Urothelium cell line (cell line): ENCODE measurements at regions not wholly inside any gene's neighbourhood (a gene's known extent, or its start where the extent isn't known, plus 50 kb on each side); places are given as distances from the start of the nearest gene placed in this dataset.

Experiments used
- DNase-seq: peaks from one replicate; pipeline ENCODE4 v3.0.0; 2011; ENCODE audit warnings: low spot score, mixed read lengths
- FAIRE-seq: peaks from 2 replicates; lab custom pipeline; 2011; peaks lifted over from hg19 to GRCh38; lab: Jason Lieb, UNC

DNA sequence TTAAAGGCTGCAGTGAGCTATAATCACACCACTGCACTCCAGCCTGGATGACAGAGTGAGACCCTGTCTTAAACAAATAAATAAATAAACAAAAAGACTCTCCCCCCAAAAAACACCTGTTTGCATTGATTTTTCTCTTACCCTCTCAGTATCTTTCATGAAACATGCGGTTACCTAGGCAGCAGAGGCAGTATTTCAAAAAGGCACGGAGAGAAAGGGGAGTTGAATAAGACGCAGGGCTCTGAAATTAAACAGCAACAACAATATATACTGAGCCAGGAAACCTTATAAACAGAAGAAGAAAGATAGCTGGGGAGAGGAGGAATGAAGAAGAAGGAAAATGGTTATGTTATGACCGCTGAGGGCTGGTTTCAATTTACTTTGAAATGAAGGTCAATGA is 277.6 kb downstream of the BTG1 start:
- DNase-seq (no peak), FAIRE-seq (no peak)

GRCh38 chr12:91866566-91866965 is 279.1 kb downstream of the BTG1 start:
- DNase-seq = no peak
- FAIRE-seq = no peak

- no peak for FAIRE-seq
- DNase-seq = no peak
Observed at GRCh38 chr12:91863702-91864101, 281.9 kb downstream of the BTG1 start.

GRCh38 chr12:91861554-91861953 is 284.1 kb downstream of the BTG1 start:
- no peak for FAIRE-seq
- DNase-seq = no peak

GRCh38 chr12:91859347-91859746 is 286.3 kb downstream of the BTG1 start:
- no peak for FAIRE-seq

GRCh38 chr12:91857813-91858542 is 287.7 kb downstream of the BTG1 start:
- DNase-seq = no peak
- no peak for FAIRE-seq

More at GRCh38 chr12:91859347-91859746, 286.3 kb downstream of the BTG1 start:
- no peak for DNase-seq

DNA sequence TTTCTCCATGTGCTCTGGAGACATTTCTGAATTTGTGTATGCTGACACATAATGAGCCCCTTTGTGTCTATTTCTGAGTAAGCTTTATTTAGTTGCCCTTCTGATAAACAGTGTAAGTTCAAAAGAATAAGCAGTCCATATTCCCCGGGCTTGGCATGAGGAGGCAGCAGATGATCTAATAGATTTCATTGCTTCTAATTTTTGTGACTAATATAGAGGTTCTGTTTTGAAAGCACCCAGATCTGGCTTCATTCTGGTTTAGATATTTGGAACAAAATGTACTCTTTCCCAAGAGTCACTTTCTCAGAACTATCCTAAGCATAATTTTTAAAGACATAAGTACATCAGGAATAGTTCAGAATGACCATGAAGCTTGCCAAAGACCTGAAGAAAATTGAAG is 290.9 kb downstream of the BTG1 start:
- DNase-seq (no peak), FAIRE-seq (no peak)

- no peak for DNase-seq
- FAIRE-seq = no peak
Observed at GRCh38 chr12:91853350-91854127, 292.1 kb downstream of the BTG1 start.

DNA sequence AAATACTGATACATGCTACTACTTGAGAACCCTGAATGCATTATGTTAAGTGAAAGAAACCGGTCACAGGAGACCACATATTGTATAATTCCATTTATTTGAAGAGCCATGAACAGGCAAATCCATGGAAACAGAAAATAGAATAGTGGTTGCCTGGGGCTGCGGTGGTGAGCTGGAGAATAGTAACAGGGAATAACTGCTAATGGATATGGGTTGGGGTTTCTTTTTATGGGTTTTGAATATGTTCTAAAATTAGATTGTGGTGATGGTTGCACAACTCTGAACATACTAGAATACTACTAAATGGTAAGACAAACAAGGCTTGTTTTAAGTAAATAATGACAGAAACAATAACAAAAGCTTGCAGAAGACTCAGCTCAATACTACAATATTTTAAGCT is 293.0 kb downstream of the BTG1 start:
- FAIRE-seq (no peak), DNase-seq (no peak)

DNA sequence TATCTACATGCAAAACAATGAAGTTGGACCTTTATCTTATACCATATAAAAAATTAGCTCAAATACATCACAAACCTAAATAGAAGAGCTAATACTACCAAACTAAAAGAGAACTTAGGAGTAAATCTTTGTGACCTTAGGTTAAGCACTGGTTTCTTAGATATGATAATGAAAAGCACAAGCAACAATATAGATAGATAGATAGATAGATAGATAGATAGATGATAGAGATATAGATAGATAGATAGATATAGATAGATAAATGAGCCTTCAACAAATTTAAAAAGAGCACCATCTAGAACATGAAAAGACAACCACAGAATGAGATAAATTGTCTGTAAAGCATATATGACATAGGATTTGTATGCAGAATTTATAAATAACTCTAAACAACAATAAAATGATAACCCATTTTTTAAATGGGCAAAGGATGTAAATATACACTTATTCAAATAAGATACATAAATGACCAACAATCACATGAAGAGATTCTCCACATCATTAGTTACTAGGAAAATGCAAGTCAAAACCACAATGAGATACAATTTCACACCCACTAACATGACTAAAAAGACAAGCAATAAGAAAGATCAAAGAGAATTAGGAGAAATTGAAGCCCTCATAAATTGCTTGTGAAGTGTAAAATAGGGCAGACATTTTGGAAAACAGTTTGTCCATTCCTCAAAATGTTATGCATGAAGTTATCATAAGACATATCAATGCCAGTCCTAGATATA is 293.7 kb downstream of the BTG1 start:
- FAIRE-seq (no peak), DNase-seq (no peak)

DNA sequence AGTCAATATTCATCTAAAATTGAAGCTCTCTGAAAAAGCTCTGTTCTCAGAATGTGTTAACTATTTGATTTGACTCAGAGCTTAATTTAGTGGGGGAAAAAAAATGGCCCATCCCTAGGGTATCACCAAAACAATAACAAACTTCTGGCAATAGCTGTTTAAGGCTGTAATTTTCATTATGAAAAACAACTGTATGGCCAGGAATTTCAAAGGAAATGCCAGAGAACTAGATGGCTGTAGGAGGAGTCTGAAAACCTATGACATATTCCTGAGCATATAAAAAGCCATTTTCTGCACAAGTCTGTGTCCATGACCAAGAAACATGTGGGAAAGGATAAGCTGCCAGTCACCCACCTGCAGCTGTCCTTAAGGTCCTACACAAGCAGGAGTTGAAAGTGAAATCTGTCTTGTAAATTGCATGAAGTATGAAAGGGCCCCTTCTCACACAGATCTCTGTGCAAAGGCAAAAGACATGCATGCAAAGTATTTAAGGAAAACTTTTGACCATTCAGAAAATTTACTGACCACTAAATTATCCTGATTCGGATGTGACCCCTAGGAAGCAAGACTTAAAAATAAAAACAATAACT is 299.1 kb downstream of the BTG1 start:
- FAIRE-seq = no peak
- DNase-seq = no peak

DNA sequence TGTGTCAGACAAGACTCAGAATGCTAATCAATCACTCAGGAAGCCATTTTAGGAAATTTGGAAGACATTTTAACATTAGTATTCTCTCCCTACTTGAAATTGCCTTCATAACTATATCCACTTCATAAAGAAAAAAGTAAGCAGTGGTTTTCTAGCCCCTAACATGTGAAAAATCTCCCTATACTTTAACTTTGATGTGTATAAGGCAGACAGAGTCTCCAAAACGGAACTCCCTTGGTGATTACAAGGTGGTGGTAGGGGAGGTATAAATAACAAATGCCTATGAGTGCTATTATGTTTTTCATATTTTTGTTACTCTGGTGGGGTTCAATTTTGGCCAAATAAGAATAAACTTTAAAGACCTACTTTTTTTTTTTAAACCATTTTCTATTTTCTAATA is 300.3 kb downstream of the BTG1 start:
- FAIRE-seq = no peak

DNA sequence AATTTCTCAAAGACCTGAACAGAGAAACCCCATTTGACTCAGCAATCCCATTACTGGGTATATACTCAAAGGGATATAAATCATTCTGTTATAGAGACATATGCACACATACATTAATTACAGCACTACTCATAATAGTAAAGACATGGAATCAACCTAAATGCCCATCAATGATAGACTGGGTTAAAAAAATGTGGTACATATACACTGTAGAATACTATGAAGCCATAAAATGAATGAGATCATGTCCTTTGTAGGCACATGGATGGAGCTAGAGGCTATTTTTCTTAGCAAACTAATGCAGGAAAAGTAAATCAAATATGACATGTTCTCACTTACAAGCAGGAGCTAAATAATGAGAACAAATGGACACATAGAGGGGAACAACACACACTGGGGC is 303.8 kb downstream of the BTG1 start:
- FAIRE-seq (no peak), DNase-seq (no peak)

More for the DNA sequence above, 300.3 kb downstream of the BTG1 start:
- no peak for DNase-seq

DNA sequence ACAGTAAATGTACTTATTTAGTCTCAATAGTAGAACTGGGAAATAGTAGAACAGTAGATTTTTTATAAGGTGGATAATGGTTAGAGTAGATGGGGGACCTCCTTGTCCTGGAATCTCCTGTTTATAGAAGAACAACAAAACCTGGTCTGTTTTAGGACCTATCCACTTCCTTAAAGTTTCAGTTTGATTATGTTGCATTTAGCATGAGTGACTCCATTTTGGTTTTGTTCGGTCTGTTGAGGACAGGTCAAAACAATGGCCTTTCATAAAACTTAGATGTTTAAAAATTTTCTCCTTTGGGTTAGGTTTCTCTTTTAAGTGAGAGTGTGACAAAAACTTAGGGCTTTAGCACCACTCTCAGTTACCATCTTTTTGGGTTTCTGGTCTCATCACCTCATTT is 308.9 kb downstream of the BTG1 start:
- FAIRE-seq (no peak), DNase-seq (no peak)

DNA sequence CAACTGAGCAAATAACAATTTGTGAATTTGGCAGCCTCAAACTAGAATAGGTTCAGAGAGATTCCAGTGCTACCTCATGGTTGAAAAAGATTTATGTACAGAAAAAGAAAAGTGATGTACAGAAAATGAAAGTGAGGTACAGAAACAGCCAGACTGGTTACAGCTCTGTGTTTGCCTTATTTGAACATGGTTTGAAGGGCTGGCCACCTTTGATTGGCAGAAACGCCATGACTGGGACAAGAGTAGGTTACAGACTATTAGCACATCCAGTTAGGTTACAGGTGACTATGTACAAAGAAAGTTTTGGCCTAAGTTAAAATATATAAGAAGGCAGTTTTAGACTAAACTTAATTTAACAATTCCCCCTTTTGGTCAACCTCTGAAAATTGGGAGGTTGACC is 309.4 kb downstream of the BTG1 start:
- no peak for FAIRE-seq
- no peak for DNase-seq

DNA sequence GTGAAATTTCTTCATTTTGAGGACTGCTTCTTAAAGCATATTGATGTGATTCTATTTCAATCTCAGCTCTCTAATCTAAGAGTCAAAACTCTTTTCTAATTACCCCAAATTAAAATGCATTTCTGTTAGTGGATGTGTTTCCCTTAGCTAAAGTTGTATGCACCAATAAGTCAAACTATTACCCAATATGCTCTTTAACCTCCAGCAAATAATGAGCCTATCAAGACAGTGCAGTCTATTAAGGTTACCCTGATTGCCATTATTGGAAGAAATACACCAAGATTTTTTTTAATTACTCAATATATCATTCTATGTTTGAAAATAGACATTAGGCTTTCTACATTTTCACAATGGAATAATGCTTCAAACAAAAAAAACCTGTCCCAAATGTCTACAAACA is 310.0 kb downstream of the BTG1 start:
- DNase-seq = no peak
- FAIRE-seq = no peak

DNA sequence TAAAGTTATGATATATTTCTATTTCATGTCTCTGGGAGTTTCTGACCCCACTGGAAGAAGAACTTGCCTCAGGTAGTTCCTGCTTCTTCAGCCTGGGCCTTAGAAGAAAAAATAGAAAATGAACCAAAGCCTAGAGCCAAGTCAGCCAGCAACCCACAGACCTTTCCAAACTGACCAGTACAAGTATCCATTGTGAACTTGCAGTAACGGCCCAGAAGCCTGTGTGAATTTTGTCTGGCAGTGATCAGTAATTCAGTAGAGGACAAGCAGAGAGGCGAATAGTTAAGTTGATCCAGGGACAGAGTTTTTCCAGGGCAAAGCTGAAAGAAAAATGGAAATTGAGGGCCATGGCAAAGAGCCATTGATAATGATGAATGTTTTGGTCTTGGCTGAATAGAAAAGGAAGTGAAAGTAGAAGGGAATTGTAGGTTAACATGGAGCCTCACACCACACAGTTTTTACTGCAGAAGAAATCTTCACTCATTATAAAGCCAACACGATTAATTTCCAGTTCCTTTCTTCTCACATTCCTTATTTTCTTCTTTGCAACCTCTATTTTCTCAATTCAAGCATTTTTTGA is 311.8 kb downstream of the BTG1 start:
- no peak for FAIRE-seq

DNA sequence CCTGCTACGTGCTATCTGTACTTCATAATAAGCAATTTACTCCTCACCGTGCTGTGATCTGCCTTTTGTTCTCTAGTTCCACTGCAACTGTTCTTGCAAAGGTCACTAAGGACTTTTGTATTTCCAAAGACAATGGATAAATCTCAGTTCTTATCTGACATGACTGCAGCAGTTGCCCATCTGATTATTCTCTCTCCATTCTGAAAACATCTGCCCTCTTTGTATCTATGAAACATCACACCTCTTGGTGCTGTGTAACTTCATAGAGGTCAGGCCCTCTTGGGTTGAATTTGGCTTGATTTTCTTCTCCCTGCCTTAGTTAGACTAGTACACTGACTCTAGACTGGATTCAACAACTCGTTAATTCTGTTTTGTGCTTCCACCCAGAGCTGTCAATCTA is 319.6 kb downstream of the BTG1 start:
- DNase-seq (no peak), FAIRE-seq (no peak)

More for the DNA sequence above, 311.8 kb downstream of the BTG1 start:
- no peak for DNase-seq

- FAIRE-seq (no peak), DNase-seq (no peak)
Observed at GRCh38 chr12:91824991-91825390, 320.7 kb downstream of the BTG1 start.

DNA sequence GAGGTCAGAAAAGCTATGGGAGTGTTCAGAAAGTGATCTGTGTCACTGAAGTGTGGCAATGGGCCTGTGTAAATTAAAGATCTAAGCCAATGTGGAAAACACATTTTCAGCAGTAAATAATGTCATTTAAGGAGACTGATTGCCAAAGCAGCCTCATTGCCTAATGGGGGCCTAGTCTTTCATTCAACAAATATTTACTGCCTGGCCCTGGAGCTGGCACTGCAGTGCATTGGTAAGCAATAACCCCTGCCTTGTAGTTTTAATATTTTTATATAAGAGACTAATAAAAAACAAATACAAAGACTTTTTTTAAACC is 326.6 kb downstream of the BTG1 start:
- FAIRE-seq (no peak), DNase-seq (no peak)
